ENCODE measurements at regions not wholly inside any gene's neighbourhood (a gene's known extent, or its start where the extent isn't known, plus 50 kb on each side); places are given as distances from the start of the nearest gene placed in this dataset.
A peak's percentile ranks its signal among the peaks of the same experiment; 100 is the strongest.

- no peak overlapping the region for H3K4me3 ChIP-seq
- H3K36me3 ChIP-seq, result no peaks in the 10 kb centered on the region
- peaks cover 0 to 5% (median under 1%) of the 10 kb centered on the region in 4 donors for H3K9me3 ChIP-seq
- 66 to 87% (median 77%) methylated on average over 2 of the region's 2 CpGs for WGBS, 5 donors
- H3K4me1 ChIP-seq, result no peaks in the 10 kb centered on the region
- intact Hi-C loops (cut with DNase I; ENCODE audit: low total_unique reads), result no loop called here
- TF ChIP-seq, protein P1, sequence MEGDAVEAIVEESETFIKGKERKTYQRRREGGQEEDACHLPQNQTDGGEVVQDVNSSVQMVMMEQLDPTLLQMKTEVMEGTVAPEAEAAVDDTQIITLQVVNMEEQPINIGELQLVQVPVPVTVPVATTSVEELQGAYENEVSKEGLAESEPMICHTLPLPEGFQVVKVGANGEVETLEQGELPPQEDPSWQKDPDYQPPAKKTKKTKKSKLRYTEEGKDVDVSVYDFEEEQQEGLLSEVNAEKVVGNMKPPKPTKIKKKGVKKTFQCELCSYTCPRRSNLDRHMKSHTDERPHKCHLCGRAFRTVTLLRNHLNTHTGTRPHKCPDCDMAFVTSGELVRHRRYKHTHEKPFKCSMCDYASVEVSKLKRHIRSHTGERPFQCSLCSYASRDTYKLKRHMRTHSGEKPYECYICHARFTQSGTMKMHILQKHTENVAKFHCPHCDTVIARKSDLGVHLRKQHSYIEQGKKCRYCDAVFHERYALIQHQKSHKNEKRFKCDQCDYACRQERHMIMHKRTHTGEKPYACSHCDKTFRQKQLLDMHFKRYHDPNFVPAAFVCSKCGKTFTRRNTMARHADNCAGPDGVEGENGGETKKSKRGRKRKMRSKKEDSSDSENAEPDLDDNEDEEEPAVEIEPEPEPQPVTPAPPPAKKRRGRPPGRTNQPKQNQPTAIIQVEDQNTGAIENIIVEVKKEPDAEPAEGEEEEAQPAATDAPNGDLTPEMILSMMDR (IDR thresholded peaks at IDR 0.05), result no peak
- DNase-seq, result no peak
- H3K27ac ChIP-seq, result no peak overlapping the region
- no peaks in the 10 kb centered on the region for H3K27me3 ChIP-seq
Measured at GRCh38 chr5:104739503-104739902, 1176.9 kb upstream of the NUDT12 start.

GRCh38 chr5:104736073-104736472 lies 1173.5 kb upstream of the NUDT12 start:
- Histone ChIP-seq H3K27me3 (no peaks in the 10 kb centered on the region), H3K9me3 (no peaks in the 10 kb centered on the region), H3K27ac (no peak overlapping the region), H3K36me3 (no peaks in the 10 kb centered on the region), H3K4me3 (no peak overlapping the region), H3K4me1 (no peaks in the 10 kb centered on the region)
- intact Hi-C loops (cut with DNase I; ENCODE audit: low total_unique reads), result no loop called here
- DNase-seq, result no peak
- no peak for TF ChIP-seq EP300 (IDR thresholded peaks at IDR 0.05)
- WGBS, 5 donors, result 33 to 60% (median 52%) methylated on average over 3 of the region's 3 CpGs

DNA sequence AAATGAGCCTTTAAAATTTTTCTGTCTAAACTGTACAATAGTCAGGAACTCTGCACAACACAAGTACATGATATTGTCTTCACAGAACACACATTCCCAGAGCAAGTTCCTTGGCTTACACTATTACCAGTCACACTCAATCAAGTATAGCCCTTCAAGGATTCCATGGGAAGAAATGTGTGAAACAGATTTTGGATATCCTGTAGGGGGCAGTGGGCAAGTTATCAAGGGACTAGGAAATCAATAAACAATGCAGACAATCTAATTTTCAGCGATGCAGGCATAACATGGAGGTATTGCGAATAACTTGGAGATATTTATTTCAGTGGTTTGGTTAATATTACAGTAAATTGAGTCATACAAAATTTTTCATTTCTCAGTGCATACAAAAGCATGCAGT lies 1171.5 kb upstream of the NUDT12 start:
- TF ChIP-seq POLR2A (IDR thresholded peaks at IDR 0.05), result no peak
- TF ChIP-seq POLR2AphosphoS5 (IDR thresholded peaks at IDR 0.05), result no peak
- TF ChIP-seq, protein P1 (IDR thresholded peaks at IDR 0.05), result no peak
- no peak for TF ChIP-seq EP300 (IDR thresholded peaks at IDR 0.05)
- Histone ChIP-seq H3K27ac (no peak overlapping the region), H3K9me3 (no peaks in the 10 kb centered on the region), H3K4me1 (no peaks in the 10 kb centered on the region), H3K4me3 (no peak overlapping the region), H3K27me3 (no peaks in the 10 kb centered on the region), H3K36me3 (no peaks in the 10 kb centered on the region)
- DNase-seq, result no peak
- 81 to 93% (median 89%) methylated on average over 2 of the region's 2 CpGs for WGBS, 5 donors
- intact Hi-C loops (cut with DNase I; ENCODE audit: low total_unique reads), result no loop called here

DNA sequence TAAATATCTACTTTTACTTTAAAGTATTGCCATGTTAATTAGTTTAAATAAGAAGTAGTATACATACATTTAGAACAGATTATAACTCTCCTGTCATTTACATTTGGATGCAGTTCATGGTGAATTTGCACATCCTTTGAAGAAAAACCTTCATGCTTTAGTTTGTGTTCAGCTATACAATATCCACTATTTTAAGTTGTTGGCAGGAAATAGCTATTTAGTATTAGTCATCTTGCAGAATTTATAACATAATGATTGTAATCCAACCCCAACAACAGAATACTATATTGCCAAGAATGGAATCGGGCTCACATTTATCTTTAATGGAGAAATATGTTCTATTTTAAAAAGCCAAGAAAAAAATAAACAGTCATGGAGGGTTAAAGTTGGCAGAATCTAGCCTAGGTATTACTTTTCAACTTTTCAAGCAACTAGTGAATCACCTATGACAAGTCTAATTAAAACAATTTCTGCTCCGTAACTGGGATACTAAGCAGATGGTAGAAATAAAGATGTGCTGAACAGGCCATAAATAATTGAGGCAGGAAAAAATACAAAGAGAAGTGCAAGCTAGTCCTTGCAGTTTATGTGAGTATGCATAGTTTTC lies 1170.6 kb upstream of the NUDT12 start:
- DNase-seq, result peak in 1 of 2 donors; percentile 8
- no peak overlapping the region for H3K4me3 ChIP-seq
- no peaks in the 10 kb centered on the region for H3K4me1 ChIP-seq
- H3K9me3 ChIP-seq, result no peaks in the 10 kb centered on the region
- TF ChIP-seq, protein P1 (IDR thresholded peaks at IDR 0.05), result no peak
- TF ChIP-seq POLR2AphosphoS5 (IDR thresholded peaks at IDR 0.05), result no peak
- TF ChIP-seq EP300 (IDR thresholded peaks at IDR 0.05), result no peak
- no peak for TF ChIP-seq POLR2A (IDR thresholded peaks at IDR 0.05)
- WGBS, 5 donors, result 66 to 90% (median 85%) methylated on average over 2 of the region's 2 CpGs
- intact Hi-C loops (cut with DNase I; ENCODE audit: low total_unique reads), result no loop called here
- H3K27ac ChIP-seq, result no peak overlapping the region
- no peaks in the 10 kb centered on the region for H3K27me3 ChIP-seq
- H3K36me3 ChIP-seq, result no peaks in the 10 kb centered on the region

- 41 to 54% (median 50%) methylated on average over 2 of the region's 2 CpGs for WGBS, 5 donors
- Histone ChIP-seq H3K9me3 (no peaks in the 10 kb centered on the region), H3K36me3 (no peaks in the 10 kb centered on the region), H3K4me3 (no peak overlapping the region), H3K27ac (no peak overlapping the region), H3K4me1 (no peaks in the 10 kb centered on the region), H3K27me3 (no peaks in the 10 kb centered on the region)
- TF ChIP-seq POLR2AphosphoS5 (IDR thresholded peaks at IDR 0.05) (no peak), EP300 (IDR thresholded peaks at IDR 0.05) (no peak), POLR2A (IDR thresholded peaks at IDR 0.05) (no peak)
- TF ChIP-seq, protein P1 (IDR thresholded peaks at IDR 0.05), result no peak
- intact Hi-C loops (cut with DNase I; ENCODE audit: low total_unique reads), result no loop called here
- DNase-seq, result no peak
Measured at GRCh38 chr5:104731331-104731730, 1168.7 kb upstream of the NUDT12 start.

Measured in stomach (tissue), 8 donors.